OCI-LY1 (cell line): ENCODE measurements at regions not wholly inside any gene's neighbourhood (a gene's known extent, or its start where the extent isn't known, plus 50 kb on each side); places are given as distances from the start of the nearest gene placed in this dataset.

Experiments
- CTCF ChIP-seq: fragments of 200-600 bp; sonication (generic), shearing (Covaris generic); IDR thresholded peaks from 2 replicates; pipeline ENCODE4 v1.5.1; 2017; ENCODE audit warnings: mild to moderate bottlenecking, antibody characterized with exemption, low read length, moderate library complexity, mixed read lengths
- EZH2 ChIP-seq: fragments of 200-600 bp; sonication (generic), shearing (Covaris generic); IDR thresholded peaks from 2 replicates; pipeline ENCODE4 v1.8.0; 2017; ENCODE audit warnings: borderline replicate concordance, mixed run types, mild to moderate bottlenecking, antibody characterized with exemption, low read length, moderate library complexity, mixed read lengths

DNA sequence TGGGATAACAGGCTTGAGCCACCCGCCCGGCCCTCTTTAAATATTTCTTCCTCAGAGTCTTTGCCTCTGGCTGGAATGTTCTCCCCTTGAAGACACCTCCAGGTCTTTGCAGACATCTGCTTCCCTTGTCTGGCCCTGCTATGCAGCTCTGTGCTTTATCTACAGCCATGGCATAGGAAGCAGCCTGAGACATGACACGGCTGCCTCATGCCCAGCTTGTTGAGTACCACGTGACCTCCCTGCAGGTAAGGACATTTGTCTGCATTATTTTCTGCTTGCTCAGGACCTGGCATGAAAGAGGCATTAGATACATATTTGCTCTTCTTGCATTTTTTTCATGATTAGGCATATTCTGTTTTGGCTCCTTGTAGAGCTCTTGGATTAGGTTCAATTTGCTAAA, 113.8 kb upstream of the KLF6 start:
- TF ChIP-seq CTCF: no peak
- no peak for TF ChIP-seq EZH2
